ENCODE measurements at regions not wholly inside any gene's neighbourhood (a gene's known extent, or its start where the extent isn't known, plus 50 kb on each side); places are given as distances from the start of the nearest gene placed in this dataset.

DNA sequence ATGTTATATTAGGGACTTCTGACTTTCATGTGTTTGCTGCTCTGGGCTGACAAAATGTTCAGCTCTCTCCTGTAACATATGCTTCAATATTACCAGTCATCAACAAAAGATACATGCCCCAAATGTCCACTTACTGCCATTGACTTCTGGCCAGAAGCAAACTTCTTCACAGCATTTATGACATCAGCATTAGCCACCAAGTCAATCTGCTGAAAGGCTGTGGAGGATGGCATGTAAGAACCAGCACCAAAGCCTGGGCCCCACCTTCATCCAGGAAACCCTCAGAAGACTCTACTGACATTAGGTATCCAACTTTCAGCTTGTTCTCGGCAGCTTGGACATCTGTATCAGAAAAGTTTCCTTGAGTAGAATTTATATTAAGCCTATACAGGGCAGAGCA lies 595.5 kb downstream of the COL12A1 start:
- no peak overlapping the region for H3K4me3 ChIP-seq (ENCODE audit: low read depth, low read length)
- no peak for DNase-seq (ENCODE audit: low read depth)
- TF ChIP-seq CTCF (conservative IDR thresholded peaks at IDR 0.05; ENCODE audit: low read depth, low read length) = no peak

DNA sequence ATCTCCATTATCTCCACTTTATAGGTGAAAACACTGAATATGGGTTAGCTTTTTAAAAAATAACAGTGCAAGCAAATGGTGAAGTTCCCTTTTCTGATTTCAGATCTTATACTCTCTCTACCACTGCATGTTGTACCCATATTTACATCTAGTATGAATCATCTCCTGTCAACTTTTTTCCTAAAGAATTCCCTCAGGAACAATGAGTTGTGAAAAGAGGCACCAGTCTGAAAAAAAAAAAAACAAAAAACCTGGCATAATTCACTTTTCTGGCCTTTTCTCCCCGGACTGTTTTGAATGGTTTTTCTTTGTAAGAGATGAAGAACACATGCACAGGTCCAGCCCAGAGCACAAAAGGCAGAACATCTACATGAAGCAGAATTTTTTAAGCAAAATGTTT lies 596.0 kb downstream of the COL12A1 start:
- H3K4me3 ChIP-seq (ENCODE audit: low read depth, low read length) = no peak overlapping the region
- TF ChIP-seq CTCF (conservative IDR thresholded peaks at IDR 0.05; ENCODE audit: low read depth, low read length) = no peak
- no peak for DNase-seq (ENCODE audit: low read depth)

DNA sequence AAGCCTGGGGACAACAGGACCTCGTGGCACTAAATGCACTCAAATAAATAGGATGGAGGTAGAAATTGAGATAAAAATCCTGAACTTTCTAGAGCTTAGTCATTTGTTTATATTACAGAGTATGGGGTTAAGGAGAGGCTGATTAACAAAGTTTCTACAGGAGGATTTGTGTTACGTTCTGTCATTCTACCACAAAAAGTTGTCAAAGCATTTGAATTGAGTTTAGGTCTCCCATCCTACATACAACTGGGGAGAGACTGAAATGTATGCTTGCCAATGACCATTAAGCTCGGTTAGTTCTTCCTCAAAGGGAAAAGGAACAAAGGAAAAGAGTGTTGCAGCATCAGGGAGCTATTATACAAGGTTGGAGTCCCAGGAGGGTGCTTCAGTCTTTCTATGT lies 597.9 kb downstream of the COL12A1 start:
- peak; percentile 40 for DNase-seq (ENCODE audit: low read depth)
- H3K4me3 ChIP-seq (ENCODE audit: low read depth, low read length) = no peak overlapping the region
- no peak for TF ChIP-seq CTCF (conservative IDR thresholded peaks at IDR 0.05; ENCODE audit: low read depth, low read length)

- no peak overlapping the region for H3K4me3 ChIP-seq (ENCODE audit: low read depth, low read length)
- no peak for DNase-seq (ENCODE audit: low read depth)
- no peak for TF ChIP-seq CTCF (conservative IDR thresholded peaks at IDR 0.05; ENCODE audit: low read depth, low read length)
Measured at GRCh38 chr6:74607468-74607867, 598.4 kb downstream of the COL12A1 start.

DNA sequence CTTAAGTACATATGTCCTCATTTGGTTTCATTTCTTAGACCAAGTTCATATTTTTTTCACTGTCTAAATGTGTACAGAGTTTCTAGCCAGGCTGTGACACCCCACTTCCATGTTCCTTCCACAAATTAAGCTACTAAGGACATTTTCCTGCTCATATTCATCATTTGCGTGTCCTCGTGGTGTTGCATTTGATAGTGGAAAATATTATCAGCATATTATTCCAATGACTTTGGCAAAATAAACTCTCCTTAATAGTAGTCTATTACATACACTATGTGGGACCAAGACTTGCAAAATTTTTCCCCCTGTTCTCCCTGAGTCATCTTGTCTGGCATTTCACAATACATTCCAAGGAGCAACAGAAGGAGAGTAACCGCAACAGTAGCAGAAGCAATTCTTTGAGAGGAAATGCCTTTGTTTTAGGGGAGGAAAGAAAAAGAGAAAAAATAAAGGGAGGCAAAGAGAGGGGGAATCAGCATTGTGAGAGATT lies 599.2 kb downstream of the COL12A1 start:
- peak; percentile 95 for DNase-seq (ENCODE audit: low read depth)
- no peak overlapping the region for H3K4me3 ChIP-seq (ENCODE audit: low read depth, low read length)
- no peak for TF ChIP-seq CTCF (conservative IDR thresholded peaks at IDR 0.05; ENCODE audit: low read depth, low read length)

DNA sequence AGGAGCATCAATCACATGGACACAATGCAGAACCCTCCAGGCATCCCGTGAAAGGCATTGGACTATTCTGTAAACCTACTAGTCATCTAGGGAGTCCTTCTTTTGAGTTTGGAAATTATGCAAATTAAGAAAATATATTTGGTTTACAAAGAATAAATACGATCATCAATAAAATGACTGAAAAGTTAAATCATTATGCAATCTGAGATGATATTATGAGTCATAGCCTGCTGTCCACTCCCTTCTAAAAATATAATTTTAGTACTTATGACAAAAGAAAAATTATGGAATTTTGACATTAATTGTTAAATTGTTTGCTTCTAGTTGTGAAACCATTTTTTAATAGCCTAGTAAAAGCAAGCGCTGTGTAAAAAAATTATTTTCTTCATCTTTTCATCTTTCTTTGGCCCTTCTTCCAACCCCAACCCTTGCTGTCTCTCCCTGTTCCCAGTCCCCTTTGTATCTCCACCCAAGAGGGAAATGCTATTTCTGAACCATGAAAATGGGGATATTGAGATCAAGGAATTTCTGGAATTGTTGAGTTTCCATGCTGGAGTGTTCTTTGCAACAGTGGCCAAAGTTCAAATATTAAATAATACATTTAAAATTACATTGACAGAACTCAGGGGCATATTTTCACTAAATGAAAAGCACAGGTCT lies 599.8 kb downstream of the COL12A1 start:
- no peak for TF ChIP-seq CTCF (conservative IDR thresholded peaks at IDR 0.05; ENCODE audit: low read depth, low read length)
- H3K4me3 ChIP-seq (ENCODE audit: low read depth, low read length) = no peak overlapping the region
- no peak for DNase-seq (ENCODE audit: low read depth)

GRCh38 chr6:74604279-74604678 lies 601.6 kb downstream of the COL12A1 start:
- TF ChIP-seq CTCF (conservative IDR thresholded peaks at IDR 0.05; ENCODE audit: low read depth, low read length) = no peak
- DNase-seq (ENCODE audit: low read depth) = no peak
- H3K4me3 ChIP-seq (ENCODE audit: low read depth, low read length) = no peak overlapping the region
